GM18951 (cell line): ENCODE measurements at regions not wholly inside any gene's neighbourhood (a gene's known extent, or its start where the extent isn't known, plus 50 kb on each side); places are given as distances from the start of the nearest gene placed in this dataset.
"Not testable (repeated sequence)": the region's sequence is repeated elsewhere in the genome, so short reads cannot be mapped to it uniquely, and the experiment has no call there.

Experiments used
- POLR2A ChIP-seq: IDR thresholded peaks from 4 replicates; pipeline ENCODE4 v1.6.1; 2011; ENCODE audit warnings: mild to moderate bottlenecking; ENCODE audit not compliant: insufficient read length, insufficient read depth; ENCODE audit errors: extremely low read depth
- in situ Hi-C: fragments of 300-500 bp; cut with MboI; formaldehyde crosslinking; loops from one replicate; pipeline ENCODE4 v1.12.0; 2022; ENCODE audit warnings: low sequenced_read_pairs, mixed read lengths, inconsistent platforms; ENCODE audit not compliant: unreplicated experiment

DNA sequence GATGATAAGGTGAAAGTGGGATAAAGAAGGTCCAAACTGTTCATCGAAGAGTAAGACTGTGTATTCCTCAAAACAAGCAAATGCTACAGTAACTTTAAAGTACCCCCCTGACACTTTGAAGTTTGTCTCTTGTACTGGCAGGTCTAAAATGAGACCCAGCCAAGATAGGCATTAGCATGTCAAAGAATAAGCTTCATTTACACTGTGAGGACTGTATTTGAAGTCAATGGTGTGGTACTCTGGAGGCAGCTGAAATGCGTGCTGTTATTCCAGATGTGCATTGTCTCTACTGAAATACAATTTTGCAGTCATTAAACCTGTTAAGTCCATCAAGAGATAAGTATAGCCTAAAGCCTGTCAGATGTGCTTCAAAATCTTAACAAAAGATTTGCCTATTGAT is 288.9 kb upstream of the TECRL start:
- in situ Hi-C loops, result no loop called here

DNA sequence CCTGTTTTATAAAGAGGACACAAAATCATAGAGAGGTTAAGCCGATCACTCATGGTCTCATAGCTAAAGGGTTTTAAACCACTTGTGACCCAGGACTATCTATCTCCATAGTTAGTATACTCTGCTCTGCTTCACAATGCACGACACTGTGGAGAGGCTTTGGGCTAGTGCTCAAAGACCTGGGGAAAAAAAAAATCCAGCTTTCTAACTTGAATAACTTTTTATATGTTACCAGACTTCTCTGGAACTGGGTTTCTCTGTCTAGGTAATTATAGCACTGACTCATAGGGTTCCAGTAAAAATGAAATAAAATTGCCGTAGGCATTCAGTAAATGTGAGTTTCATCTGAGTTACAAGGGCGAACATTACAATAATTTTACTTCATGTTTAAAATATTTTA is 273.7 kb upstream of the TECRL start:
- TF ChIP-seq POLR2A, result no peak

More for the DNA sequence above, 288.9 kb upstream of the TECRL start:
- TF ChIP-seq POLR2A, result no peak

GRCh38 chr4:64682481-64682880 is 273.2 kb upstream of the TECRL start:
- in situ Hi-C loops, result no loop called here
- TF ChIP-seq POLR2A, result no peak

More for the DNA sequence above, 273.7 kb upstream of the TECRL start:
- in situ Hi-C loops, result no loop called here

DNA sequence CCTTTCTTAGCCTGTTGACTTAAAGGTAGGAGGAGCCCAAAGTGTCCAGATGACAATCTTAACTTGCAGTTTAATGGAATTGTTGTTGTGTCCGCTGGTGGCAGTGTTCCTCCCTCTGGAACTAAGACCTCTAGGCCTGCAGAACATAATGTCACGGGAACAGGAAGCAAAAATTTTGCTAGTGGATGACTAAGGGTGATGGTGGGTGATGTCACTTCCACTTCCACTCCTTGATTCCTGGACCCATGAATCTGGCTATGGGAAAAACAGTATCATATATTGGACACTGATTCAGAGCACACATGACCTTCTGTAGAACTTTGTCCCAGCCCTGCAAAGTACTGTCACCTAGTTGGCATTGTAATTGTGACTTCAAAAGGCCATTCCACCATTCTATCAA is 263.9 kb upstream of the TECRL start:
- in situ Hi-C loops, result not testable (repeated sequence)

GRCh38 chr4:64670647-64671046 is 261.4 kb upstream of the TECRL start:
- in situ Hi-C loops, result no loop called here
- no peak for TF ChIP-seq POLR2A

GRCh38 chr4:64643841-64644240 is 234.6 kb upstream of the TECRL start:
- in situ Hi-C loops, result no loop called here
- no peak for TF ChIP-seq POLR2A

DNA sequence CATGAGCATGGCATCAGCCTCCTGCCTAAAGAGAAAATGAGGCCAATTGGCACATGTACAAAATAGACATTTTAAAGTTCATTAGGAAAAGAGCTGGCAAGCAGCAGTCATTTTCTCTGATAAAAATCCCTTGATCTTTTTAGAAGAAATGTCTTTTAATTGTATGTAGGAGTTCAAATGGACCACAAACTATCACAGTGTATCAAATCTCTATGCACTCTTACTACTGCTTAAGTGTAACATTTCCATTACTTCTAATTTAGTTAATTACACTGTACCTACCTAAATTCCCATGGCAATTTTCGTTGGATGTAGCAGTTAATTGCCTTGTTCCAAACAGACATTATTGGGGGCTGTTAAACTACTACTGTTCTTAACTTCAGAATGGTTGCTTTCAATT is 233.7 kb upstream of the TECRL start:
- no peak for TF ChIP-seq POLR2A
- in situ Hi-C loops, result no loop called here

GRCh38 chr4:64640402-64640801 is 231.2 kb upstream of the TECRL start:
- in situ Hi-C loops, result not testable (repeated sequence)

GRCh38 chr4:64625438-64625837 is 216.2 kb upstream of the TECRL start:
- in situ Hi-C loops, result no loop called here
- no peak for TF ChIP-seq POLR2A

- no peak for TF ChIP-seq POLR2A
- in situ Hi-C loops, result no loop called here
These were observed 208.6 kb upstream of the TECRL start for GRCh38 chr4:64617800-64618199.

DNA sequence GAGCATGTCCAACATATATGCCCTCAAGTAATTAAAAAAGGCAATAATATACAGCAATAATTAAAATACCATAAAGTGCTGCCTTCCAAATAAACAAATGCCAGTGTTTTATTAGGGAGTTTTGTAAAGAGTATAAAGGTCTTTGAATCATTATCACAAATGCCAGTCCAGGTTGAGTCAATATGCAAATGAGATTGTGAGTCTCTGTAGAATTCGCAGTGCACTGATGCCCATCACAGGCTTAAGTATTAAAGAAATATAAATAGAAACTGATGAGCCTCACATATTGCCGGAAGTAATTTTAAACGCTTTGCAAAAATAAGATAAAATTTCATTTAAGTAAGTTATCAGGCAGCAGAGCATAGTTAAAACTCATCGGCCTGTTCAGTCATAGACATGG is 205.0 kb upstream of the TECRL start:
- no peak for TF ChIP-seq POLR2A
- in situ Hi-C loops, result no loop called here

DNA sequence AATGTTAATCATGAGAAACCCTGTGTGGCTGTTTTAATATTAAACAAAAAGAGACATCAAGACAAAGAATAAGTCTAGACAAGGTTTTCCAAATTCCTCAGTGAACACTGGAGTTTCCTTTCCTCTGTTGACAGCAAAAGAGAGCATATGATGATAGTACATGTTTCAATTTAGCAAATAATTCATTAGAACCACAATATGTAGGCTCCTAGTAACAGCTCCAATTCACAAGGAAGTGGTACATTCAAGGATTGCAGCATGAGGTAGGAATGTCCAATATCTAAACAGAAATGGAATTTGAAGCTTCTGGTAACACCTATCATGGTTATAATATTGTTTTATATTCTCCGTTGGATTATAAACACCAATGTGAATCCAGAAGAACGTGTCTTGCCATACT is 203.8 kb upstream of the TECRL start:
- TF ChIP-seq POLR2A, result no peak
- in situ Hi-C loops, result no loop called here

DNA sequence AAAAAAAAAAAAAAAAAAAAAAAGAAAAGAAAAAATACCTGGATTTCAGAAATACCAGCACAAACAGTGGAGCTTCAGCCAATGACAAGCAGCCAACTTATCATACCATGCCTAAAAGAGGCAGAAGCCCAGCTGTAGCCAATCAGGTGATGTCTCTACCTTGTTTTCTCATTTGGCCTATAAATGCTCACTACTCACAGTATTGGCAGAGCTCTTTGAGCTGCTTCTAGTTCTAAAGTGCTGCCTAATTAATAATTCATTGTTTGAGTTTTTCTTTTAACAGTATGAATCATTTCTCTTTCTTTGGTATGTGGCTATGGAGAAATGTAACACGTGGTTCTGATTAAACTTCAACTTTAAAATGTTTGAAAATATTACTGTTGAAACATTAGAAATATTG is 188.8 kb upstream of the TECRL start:
- in situ Hi-C loops, result no loop called here
- TF ChIP-seq POLR2A, result no peak

GRCh38 chr4:64594723-64595122 is 185.5 kb upstream of the TECRL start:
- in situ Hi-C loops, result no loop called here
- no peak for TF ChIP-seq POLR2A

DNA sequence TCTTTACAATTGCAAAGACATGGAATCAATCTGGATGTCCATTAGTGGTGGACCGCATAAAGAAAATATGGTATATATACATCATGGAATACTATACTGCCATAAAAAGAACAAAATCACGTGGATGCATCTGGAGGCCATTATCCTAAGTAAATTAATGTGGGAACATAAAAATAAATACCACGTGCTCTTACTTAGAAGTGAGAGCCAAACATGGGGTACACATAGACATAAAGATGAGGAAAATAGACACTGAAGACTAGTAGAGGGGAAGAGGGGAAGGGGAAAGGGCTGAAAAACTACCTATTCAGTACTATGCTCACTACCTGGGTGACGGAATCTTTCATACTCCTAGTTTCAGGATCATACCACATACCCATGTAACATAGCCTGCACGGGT is 179.3 kb upstream of the TECRL start:
- in situ Hi-C loops, result no loop called here

More for the DNA sequence above, 179.3 kb upstream of the TECRL start:
- TF ChIP-seq POLR2A, result no peak
